B cell (primary cell): ENCODE measurements at regions not wholly inside any gene's neighbourhood (a gene's known extent, or its start where the extent isn't known, plus 50 kb on each side); places are given as distances from the start of the nearest gene placed in this dataset.

ENCODE experiments used
- ATAC-seq: fragments of 200-7000 bp; cut with Tn5 transposase; one replicate; pipeline ENCODE4 v1.10.0; 2021; ENCODE audit warnings: low read depth, mild to moderate bottlenecking, moderate number of reproducible peaks, moderate library complexity
- CTCF ChIA-PET: fragments of 350-600 bp; sonication (Branson Sonifier 250); formaldehyde crosslinking; loops from one replicate; lab custom pipeline; 2021; ENCODE audit warnings: antibody characterized with exemption, inconsistent platforms; lab: Charles Lee
- POLR2A ChIA-PET: fragments of 350-600 bp; sonication (Branson Sonifier 250); formaldehyde crosslinking; loops from one replicate; lab custom pipeline; 2021; ENCODE audit warnings: antibody characterized with exemption; lab: Charles Lee
- DNase-seq: peaks from one replicate; pipeline ENCODE4 v3.0.0; 2013
- H2AFZ ChIP-seq: 2 replicates; pipeline ENCODE4 v1.6.1; 2012; ENCODE audit warnings: mild to moderate bottlenecking, low read depth, low read length; ENCODE audit not compliant: insufficient read depth, poor library complexity, severe bottlenecking
- H3K27ac ChIP-seq, 2 donors: 1 replicate in 1 of 2; 2 replicates in 1 of 2; pipeline ENCODE4 v1.5.1; 2012 to 2013; ENCODE audit warnings: low read length in 2 of 2, mild to moderate bottlenecking in 2 of 2, moderate library complexity in 1 of 2
- H3K27me3 ChIP-seq, 4 experiments: fragments of 200-600 bp in 1 of 4; sonication (generic) in 1 of 4; replicated peaks in 1 of 4; 1 replicate in 2 of 4; 2 replicates in 2 of 4; pipeline versions ENCODE4 v1.6.1 to v1.7.0; 2013 to 2016; ENCODE audit warnings: low read length in 3 of 4, mild to moderate bottlenecking in 2 of 4, mixed read lengths in 1 of 4, moderate library complexity in 1 of 4; ENCODE audit not compliant: insufficient read depth in 4 of 4, control insufficient read depth in 3 of 4; ENCODE audit errors: control extremely low read depth in 1 of 4
- H3K36me3 ChIP-seq, 2 experiments: replicated peaks in 1 of 2; 1 replicate in 1 of 2; 2 replicates in 1 of 2; pipeline versions ENCODE4 v1.6.1 to v1.7.1; 2013; ENCODE audit warnings: low read length in 1 of 2; ENCODE audit not compliant: insufficient read depth in 2 of 2, control insufficient read depth in 1 of 2; ENCODE audit errors: control extremely low read depth in 1 of 2, extremely low read depth in 1 of 2
- H3K4me1 ChIP-seq, 2 donors: fragments of 200-600 bp in 1 of 2; sonication (generic) in 1 of 2; 1 replicate in 1 of 2; 2 replicates in 1 of 2; pipeline versions ENCODE4 v1.5.1 to v1.6.1; 2013 to 2017; ENCODE audit warnings: low read length in 2 of 2; ENCODE audit not compliant: control insufficient read depth in 2 of 2, insufficient read depth in 2 of 2
- H3K4me2 ChIP-seq: replicated peaks from 2 replicates; pipeline ENCODE3; 2012; ENCODE audit warnings: mild to moderate bottlenecking, low read depth, low read length; ENCODE audit not compliant: poor library complexity, severe bottlenecking
- H3K4me3 ChIP-seq, 5 experiments: fragments of 200-600 bp in 1 of 5; sonication (generic) in 1 of 5; 1 replicate in 3 of 5; 2 replicates in 2 of 5; pipeline versions ENCODE4 v1.5.1 to v1.7.0; 2011 to 2016; ENCODE audit warnings: low read length in 4 of 5, mild to moderate bottlenecking in 4 of 5, low read depth in 2 of 5, control low read depth in 1 of 5, moderate library complexity in 1 of 5; ENCODE audit not compliant: insufficient read depth in 1 of 5; ENCODE audit errors: control extremely low read depth in 1 of 5, extremely low read depth in 1 of 5
- H3K79me2 ChIP-seq: fragments of 200-600 bp; sonication (generic); one replicate; pipeline ENCODE4 v1.6.0; 2016; ENCODE audit warnings: low read length; ENCODE audit not compliant: control insufficient read depth, insufficient read depth
- H3K9ac ChIP-seq: fragments of 200-600 bp; sonication (generic); 2 replicates; pipeline ENCODE4 v1.6.1; 2017; ENCODE audit warnings: mild to moderate bottlenecking, low read length, moderate library complexity
- H3K9me3 ChIP-seq, 3 donors: one replicate each; pipeline versions ENCODE4 v1.6.1 to v1.7.1; 2013; ENCODE audit warnings: low read length in 2 of 3; ENCODE audit not compliant: control insufficient read depth in 2 of 3, insufficient read depth in 1 of 3; ENCODE audit errors: control extremely low read depth in 1 of 3
- H4K20me1 ChIP-seq: 2 replicates; pipeline ENCODE4 v1.6.0; 2012; ENCODE audit warnings: mild to moderate bottlenecking, low read length; ENCODE audit not compliant: insufficient read depth, control insufficient read depth, poor library complexity, severe bottlenecking
- H3K27ac Mint-ChIP-seq: one replicate; pipeline ENCODE4 v1.8.0; 2021; ENCODE audit warnings: mixed read lengths
- H3K27me3 Mint-ChIP-seq: one replicate; pipeline ENCODE4 v1.8.0; 2021; ENCODE audit warnings: mixed read lengths
- H3K4me1 Mint-ChIP-seq: one replicate; pipeline ENCODE4 v1.8.0; 2021; ENCODE audit warnings: mixed read lengths
- H3K4me3 Mint-ChIP-seq: one replicate; pipeline ENCODE4 v1.8.0; 2021; ENCODE audit warnings: mixed read lengths
- H3K9me3 Mint-ChIP-seq: one replicate; pipeline ENCODE4 v1.8.0; 2022; ENCODE audit warnings: mixed read lengths; ENCODE audit not compliant: insufficient read depth
- EZH2 ChIP-seq: IDR thresholded peaks from 2 replicates; pipeline ENCODE4 v1.6.1; 2012; ENCODE audit warnings: borderline replicate concordance, low read depth, mild to moderate bottlenecking, moderate library complexity, low read length; ENCODE audit not compliant: insufficient read depth, poor library complexity, severe bottlenecking
- WGBS: methylation state at CpG from one replicate; pipeline ENCODE4 v1.1.5; 2013; ENCODE audit warnings: missing lambda C conversion rate; ENCODE audit not compliant: insufficient coverage; 5-methylcytosine and 5-hydroxymethylcytosine counted together
- intact Hi-C: fragments of 100-400 bp; cut with micrococcal nuclease; formaldehyde crosslinking; loops from one replicate; pipeline ENCODE4 v1.10.0; 2022
- TF ChIP-seq, protein P1 (sequence below): fragments of 200-600 bp; IDR thresholded peaks from one replicate; pipeline ENCODE4 v1.8.0; 2022; ENCODE audit warnings: antibody characterized with exemption, mild to moderate bottlenecking

DNA sequence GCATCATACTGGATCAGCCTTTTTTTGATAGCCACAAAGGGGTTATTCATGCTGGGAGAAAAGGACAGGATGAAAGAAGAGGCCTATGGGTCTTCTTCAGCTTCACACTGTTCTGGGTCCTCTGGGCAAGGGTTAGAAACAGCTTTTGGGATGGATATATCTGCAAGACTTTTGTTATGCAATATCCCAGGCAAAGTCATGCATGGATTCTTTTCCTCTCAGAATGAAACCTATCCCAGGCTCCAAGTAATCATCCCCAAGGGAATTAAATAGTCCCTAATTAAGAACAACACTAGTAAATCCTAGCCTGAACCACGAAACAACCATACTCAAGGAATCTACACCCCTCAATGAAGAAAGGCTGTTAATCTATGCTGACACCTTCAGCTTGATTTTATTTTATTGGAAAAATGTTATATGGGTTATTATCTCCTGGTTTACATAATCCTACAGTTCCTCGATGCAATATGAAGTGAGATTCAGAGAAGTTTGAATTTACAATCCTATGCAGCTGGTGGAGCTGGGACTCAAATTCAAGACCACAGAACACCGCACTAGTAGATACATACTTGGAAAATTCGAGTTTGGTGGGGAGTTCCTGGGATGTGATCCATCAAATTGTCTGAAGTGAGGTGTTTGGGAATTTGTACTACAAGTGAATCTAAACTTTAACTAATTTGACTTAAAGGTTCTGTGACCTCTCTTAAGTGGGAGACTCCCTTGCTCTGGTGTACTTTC, 338.6 kb downstream of the TBX15 start:
- intact Hi-C loops: no loop called here
- H3K4me2 ChIP-seq: no peak overlapping the region
- H3K27ac Mint-ChIP-seq: no peak overlapping the region
- peaks cover 0 to 3% (median 0%) of the 10 kb centered on the region in 3 donors for H3K9me3 ChIP-seq
- H3K27me3 Mint-ChIP-seq: no peaks in the 10 kb centered on the region
- no peak overlapping the region for H3K27ac ChIP-seq
- H3K9me3 Mint-ChIP-seq: peaks cover 3% of the 10 kb centered on the region
- H4K20me1 ChIP-seq: no peaks in the 10 kb centered on the region
- no peak overlapping the region for H3K4me3 ChIP-seq
- H3K79me2 ChIP-seq: no peaks in the 10 kb centered on the region
- no peaks in the 10 kb centered on the region for H3K36me3 ChIP-seq
- no peak overlapping the region for H2AFZ ChIP-seq
- no peaks in the 10 kb centered on the region for H3K4me1 Mint-ChIP-seq
- POLR2A ChIA-PET: no interaction called here
- H3K9ac ChIP-seq: no peak overlapping the region
- no peak for DNase-seq
- no peak overlapping the region for H3K4me3 Mint-ChIP-seq
- no peaks in the 10 kb centered on the region for H3K4me1 ChIP-seq
- no peaks in the 10 kb centered on the region for H3K27me3 ChIP-seq
- no peak for ATAC-seq
- no CpG with 5 or more reads among the region's 4 CpGs for WGBS
- CTCF ChIA-PET: no interaction called here
- TF ChIP-seq, protein P1, sequence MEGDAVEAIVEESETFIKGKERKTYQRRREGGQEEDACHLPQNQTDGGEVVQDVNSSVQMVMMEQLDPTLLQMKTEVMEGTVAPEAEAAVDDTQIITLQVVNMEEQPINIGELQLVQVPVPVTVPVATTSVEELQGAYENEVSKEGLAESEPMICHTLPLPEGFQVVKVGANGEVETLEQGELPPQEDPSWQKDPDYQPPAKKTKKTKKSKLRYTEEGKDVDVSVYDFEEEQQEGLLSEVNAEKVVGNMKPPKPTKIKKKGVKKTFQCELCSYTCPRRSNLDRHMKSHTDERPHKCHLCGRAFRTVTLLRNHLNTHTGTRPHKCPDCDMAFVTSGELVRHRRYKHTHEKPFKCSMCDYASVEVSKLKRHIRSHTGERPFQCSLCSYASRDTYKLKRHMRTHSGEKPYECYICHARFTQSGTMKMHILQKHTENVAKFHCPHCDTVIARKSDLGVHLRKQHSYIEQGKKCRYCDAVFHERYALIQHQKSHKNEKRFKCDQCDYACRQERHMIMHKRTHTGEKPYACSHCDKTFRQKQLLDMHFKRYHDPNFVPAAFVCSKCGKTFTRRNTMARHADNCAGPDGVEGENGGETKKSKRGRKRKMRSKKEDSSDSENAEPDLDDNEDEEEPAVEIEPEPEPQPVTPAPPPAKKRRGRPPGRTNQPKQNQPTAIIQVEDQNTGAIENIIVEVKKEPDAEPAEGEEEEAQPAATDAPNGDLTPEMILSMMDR: no peak
- no peak for TF ChIP-seq EZH2

DNA sequence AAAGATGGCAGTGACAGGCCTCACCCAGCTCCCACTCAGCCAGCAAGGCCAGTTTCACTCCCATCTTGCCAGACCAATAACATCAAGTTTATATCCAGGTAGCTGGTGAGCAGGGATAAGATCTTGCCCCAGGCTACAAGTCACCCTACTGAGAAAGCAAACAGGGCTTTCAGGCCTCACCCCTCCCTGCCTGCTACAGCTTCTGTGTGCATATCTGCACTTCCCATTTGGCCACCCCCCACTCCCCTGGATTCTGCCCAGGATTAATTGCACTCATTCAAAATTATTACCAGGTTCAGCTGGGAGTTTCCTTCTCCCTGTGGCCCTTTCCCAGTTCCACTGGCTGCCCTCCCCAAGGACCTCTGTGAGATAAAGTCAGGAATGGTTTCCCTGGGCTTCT, 352.1 kb downstream of the TBX15 start:
- no peaks in the 10 kb centered on the region for H3K9me3 ChIP-seq
- TF ChIP-seq EZH2: no peak
- TF ChIP-seq, protein P1: no peak
- H3K79me2 ChIP-seq: no peaks in the 10 kb centered on the region
- H3K4me2 ChIP-seq: no peak overlapping the region
- DNase-seq: no peak
- POLR2A ChIA-PET: no interaction called here
- H4K20me1 ChIP-seq: no peaks in the 10 kb centered on the region
- intact Hi-C loops: no loop called here
- CTCF ChIA-PET: no interaction called here
- H3K9ac ChIP-seq: no peak overlapping the region
- H3K4me3 ChIP-seq: no peak overlapping the region
- no peaks in the 10 kb centered on the region for H3K36me3 ChIP-seq
- H3K4me3 Mint-ChIP-seq: no peak overlapping the region
- peaks cover 4% of the 10 kb centered on the region for H3K9me3 Mint-ChIP-seq
- no peaks in the 10 kb centered on the region for H3K27me3 ChIP-seq
- no peak for ATAC-seq
- H3K4me1 ChIP-seq: no peaks in the 10 kb centered on the region
- no peaks in the 10 kb centered on the region for H3K27me3 Mint-ChIP-seq
- H3K27ac ChIP-seq: no peak overlapping the region
- H3K27ac Mint-ChIP-seq: no peak overlapping the region
- H3K4me1 Mint-ChIP-seq: no peaks in the 10 kb centered on the region
- no peak overlapping the region for H2AFZ ChIP-seq
